ENCODE measurements at regions not wholly inside any gene's neighbourhood (a gene's known extent, or its start where the extent isn't known, plus 50 kb on each side); places are given as distances from the start of the nearest gene placed in this dataset.

- TF ChIP-seq GATA1 (IDR thresholded peaks at IDR 0.05; ENCODE audit: low read depth, low read length) (no peak), POLR2A (IDR thresholded peaks at IDR 0.05; ENCODE audit: low read length) (no peak)
- DNase-seq, result no peak
These were observed 98.0 kb downstream of the ADAMTS15 start for GRCh38 chr11:130546438-130546837.

GRCh38 chr11:130546901-130547694, 98.7 kb downstream of the ADAMTS15 start:
- TF ChIP-seq POLR2A (IDR thresholded peaks at IDR 0.05; ENCODE audit: low read length), result no peak
- TF ChIP-seq GATA1 (IDR thresholded peaks at IDR 0.05; ENCODE audit: low read depth, low read length), result no peak

DNA sequence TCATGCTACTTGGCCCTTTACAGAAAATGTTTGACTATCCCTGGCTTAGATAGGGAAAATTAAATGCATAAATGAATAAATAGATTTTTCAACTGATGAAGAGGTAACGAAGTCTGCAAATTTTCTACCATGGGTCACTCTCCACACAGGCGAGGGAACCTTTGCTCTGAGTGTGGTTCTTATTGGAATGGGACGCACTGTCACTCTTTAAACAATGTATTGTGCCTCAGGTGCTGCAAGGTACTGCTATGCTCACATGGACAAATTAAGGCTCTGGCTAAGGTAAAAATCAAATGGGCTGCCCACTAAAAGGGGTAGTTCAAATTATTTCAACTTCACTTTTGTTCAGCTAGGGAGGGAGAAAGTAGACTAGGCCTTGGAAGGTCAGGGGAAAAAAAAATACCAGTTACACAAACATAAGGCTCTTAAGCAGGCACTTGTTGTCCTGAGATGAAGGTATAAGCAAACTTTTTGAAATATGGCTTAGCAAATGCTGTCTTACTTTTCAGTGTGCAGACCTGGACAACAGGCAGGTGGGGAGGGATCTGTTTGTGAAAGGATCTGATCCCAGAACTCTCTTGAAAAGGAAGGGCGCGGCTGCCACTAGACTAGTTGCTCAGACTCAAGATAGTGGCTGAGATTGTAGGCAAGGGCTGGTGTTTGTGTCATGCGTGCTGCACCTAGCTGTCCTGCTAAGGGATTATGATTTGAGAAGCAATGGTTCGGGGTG, 99.5 kb downstream of the ADAMTS15 start:
- no peak for TF ChIP-seq GATA1 (IDR thresholded peaks at IDR 0.05; ENCODE audit: low read depth, low read length)
- TF ChIP-seq POLR2A (IDR thresholded peaks at IDR 0.05; ENCODE audit: low read length), result no peak
- DNase-seq, result no peak

More at GRCh38 chr11:130546901-130547694, 98.7 kb downstream of the ADAMTS15 start:
- DNase-seq, result no peak

DNA sequence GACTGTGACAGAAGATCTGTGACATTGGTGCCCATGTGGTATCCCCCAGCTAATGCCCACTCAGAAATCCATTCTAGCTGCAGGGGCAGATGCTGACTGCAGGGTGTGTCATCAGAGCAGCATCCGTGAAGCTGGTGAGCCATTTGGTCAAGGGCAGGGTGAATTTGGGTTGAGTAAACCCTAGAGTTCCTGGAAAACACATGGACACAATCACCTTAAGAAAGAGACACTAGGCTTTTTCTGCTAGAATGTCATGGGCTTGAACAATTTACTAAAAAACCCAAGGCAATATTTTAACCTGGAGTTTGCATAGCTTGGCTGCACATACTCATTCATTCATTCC, 100.0 kb downstream of the ADAMTS15 start:
- TF ChIP-seq GATA1 (IDR thresholded peaks at IDR 0.05; ENCODE audit: low read depth, low read length), result no peak
- TF ChIP-seq POLR2A (IDR thresholded peaks at IDR 0.05; ENCODE audit: low read length), result no peak
- DNase-seq, result no peak

DNA sequence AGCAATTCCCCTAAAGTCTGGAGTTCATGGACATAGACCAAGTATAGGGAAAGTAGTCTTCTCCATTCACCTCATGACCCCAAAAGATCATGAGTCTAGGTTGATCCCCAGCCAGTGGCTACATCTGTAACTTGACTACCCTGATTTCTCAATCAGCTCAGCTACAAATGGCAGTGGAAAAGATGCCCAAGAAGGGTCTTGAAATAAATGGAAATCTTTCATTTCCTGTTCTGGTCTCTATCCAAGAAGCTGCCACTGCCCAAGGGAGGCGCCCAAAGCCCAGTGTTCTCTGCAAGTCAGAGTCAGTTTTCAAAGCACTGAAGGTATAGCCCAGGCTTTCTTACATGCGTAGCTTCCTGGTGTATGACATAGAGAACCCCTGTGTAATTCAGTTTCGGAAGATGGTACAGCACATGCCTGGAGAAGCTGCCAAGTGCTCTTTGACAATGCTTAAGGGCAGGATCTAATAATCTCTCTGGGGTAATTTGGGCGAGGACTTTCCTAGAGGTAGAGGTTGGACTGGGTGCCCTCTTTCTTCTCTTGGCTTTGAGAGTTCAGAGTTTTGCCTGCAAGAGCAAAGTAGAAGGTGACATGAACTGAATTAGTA, 101.1 kb downstream of the ADAMTS15 start:
- TF ChIP-seq POLR2A (IDR thresholded peaks at IDR 0.05; ENCODE audit: low read length), result no peak
- no peak for TF ChIP-seq GATA1 (IDR thresholded peaks at IDR 0.05; ENCODE audit: low read depth, low read length)
- no peak for DNase-seq

- TF ChIP-seq GATA1 (IDR thresholded peaks at IDR 0.05; ENCODE audit: low read depth, low read length) (no peak), POLR2A (IDR thresholded peaks at IDR 0.05; ENCODE audit: low read length) (no peak)
- DNase-seq, result no peak
These were observed 101.7 kb downstream of the ADAMTS15 start for GRCh38 chr11:130550150-130550549.

- TF ChIP-seq GATA1 (IDR thresholded peaks at IDR 0.05; ENCODE audit: low read depth, low read length) (no peak), POLR2A (IDR thresholded peaks at IDR 0.05; ENCODE audit: low read length) (no peak)
- DNase-seq, result no peak
These were observed 102.5 kb downstream of the ADAMTS15 start for GRCh38 chr11:130550984-130551383.

GRCh38 chr11:130551388-130551787, 102.9 kb downstream of the ADAMTS15 start:
- no peak for DNase-seq
- TF ChIP-seq POLR2A (IDR thresholded peaks at IDR 0.05; ENCODE audit: low read length) (no peak), GATA1 (IDR thresholded peaks at IDR 0.05; ENCODE audit: low read depth, low read length) (no peak)

- no peak for TF ChIP-seq POLR2A (IDR thresholded peaks at IDR 0.05; ENCODE audit: low read length)
- no peak for TF ChIP-seq GATA1 (IDR thresholded peaks at IDR 0.05; ENCODE audit: low read depth, low read length)
- no peak for DNase-seq
These were observed 104.9 kb downstream of the ADAMTS15 start for GRCh38 chr11:130553306-130553705.

DNA sequence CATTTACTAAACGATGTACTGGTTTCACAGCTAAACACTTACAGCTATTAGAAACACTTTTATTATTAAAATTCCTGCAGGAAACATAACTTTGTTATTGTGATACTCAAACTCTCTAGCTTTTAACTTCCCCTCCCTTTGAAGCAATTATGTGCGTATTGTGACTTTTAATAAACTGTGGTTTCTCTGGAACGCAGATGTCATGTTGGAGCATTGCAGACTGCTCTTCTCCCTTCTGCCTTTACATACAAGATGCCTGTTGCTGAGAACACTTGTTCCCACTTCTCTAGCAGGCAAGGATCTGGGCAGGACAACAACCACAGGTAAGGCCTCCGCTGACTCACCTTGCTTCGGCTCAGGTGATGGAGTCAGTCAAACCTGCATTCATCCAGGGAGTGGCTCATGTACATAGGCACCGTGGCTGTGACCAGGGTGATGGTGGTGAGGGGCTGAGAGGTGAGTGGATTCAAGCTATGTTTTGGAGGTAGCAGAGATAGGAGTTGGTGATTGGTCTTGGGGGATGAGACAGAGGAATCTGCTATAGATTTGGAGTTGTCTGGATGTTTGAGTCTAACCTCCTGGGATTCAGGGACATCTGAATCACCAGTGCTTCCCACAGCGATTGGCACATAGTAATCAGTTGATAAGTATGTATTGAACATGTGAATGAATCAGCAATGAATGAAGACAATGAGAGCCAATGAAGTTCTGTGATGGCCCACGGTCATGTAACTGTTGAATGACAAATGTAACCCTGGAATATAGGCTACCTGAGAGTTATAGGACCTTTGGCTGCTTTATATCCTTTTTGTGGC, 106.0 kb downstream of the ADAMTS15 start:
- no peak for DNase-seq
- no peak for TF ChIP-seq GATA1 (IDR thresholded peaks at IDR 0.05; ENCODE audit: low read depth, low read length)
- no peak for TF ChIP-seq POLR2A (IDR thresholded peaks at IDR 0.05; ENCODE audit: low read length)

GRCh38 chr11:130555251-130555841, 106.9 kb downstream of the ADAMTS15 start:
- no peak for TF ChIP-seq POLR2A (IDR thresholded peaks at IDR 0.05; ENCODE audit: low read length)
- TF ChIP-seq GATA1 (IDR thresholded peaks at IDR 0.05; ENCODE audit: low read depth, low read length), result no peak
- no peak for DNase-seq

GRCh38 chr11:130560000-130560780, 111.7 kb downstream of the ADAMTS15 start:
- TF ChIP-seq GATA1 (IDR thresholded peaks at IDR 0.05; ENCODE audit: low read depth, low read length) (no peak), POLR2A (IDR thresholded peaks at IDR 0.05; ENCODE audit: low read length) (no peak)
- no peak for DNase-seq

DNA sequence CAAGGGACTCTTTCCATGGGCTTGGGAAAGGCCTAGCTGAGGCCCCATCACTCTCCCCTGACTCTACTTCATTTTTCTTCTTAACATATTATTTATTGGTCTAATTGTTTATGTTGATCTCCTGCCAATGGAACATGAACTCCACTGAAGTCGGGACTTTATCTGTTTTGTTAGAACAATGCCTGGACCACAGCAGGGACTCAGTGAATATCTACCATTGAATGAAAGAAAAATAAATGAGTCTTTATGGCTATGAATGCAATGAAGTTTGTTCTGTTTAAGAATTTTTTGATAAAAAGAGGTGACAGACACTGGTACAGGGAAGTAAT, 112.3 kb downstream of the ADAMTS15 start:
- TF ChIP-seq POLR2A (IDR thresholded peaks at IDR 0.05; ENCODE audit: low read length), result no peak
- TF ChIP-seq GATA1 (IDR thresholded peaks at IDR 0.05; ENCODE audit: low read depth, low read length), result no peak
- DNase-seq, result no peak
